K562 (cell line): ENCODE measurements at regions not wholly inside any gene's neighbourhood (a gene's known extent, or its start where the extent isn't known, plus 50 kb on each side); places are given as distances from the start of the nearest gene placed in this dataset.

Experiments used
- CEBPB ChIP-seq: fragments of 450-650 bp; IDR thresholded peaks from 2 replicates; pipeline ENCODE4 v1.6.1; 2016; ENCODE audit warnings: missing genetic modification characterization, missing compliant biosample characterization
- DDX20 ChIP-seq: fragments of 450-650 bp; IDR thresholded peaks from 2 replicates; pipeline ENCODE4 v1.6.1; 2016; ENCODE audit warnings: missing genetic modification characterization, low read depth, mild to moderate bottlenecking, missing compliant biosample characterization, moderate library complexity
- FOXK2 ChIP-seq, 2 experiments: fragments of 450-650 bp; IDR thresholded peaks in 1 of 2; conservative IDR thresholded peaks in 1 of 2; 2 replicates each; pipeline ENCODE4 v1.6.1; 2016; ENCODE audit warnings: low read depth in 2 of 2, mild to moderate bottlenecking in 1 of 2
- KLF13 ChIP-seq: fragments of 450-650 bp; IDR thresholded peaks from 2 replicates; pipeline ENCODE4 v1.6.1; 2016; ENCODE audit warnings: missing genetic modification characterization, low read depth, mild to moderate bottlenecking, missing compliant biosample characterization, moderate library complexity, borderline replicate concordance
- TGIF2 ChIP-seq: sonication (generic); formaldehyde crosslinking; IDR thresholded peaks from 2 replicates; pipeline ENCODE4 v1.8.1; 2022; ENCODE audit warnings: mild to moderate bottlenecking, missing genetic modification reagents, moderate library complexity
- TF ChIP-seq, protein P1 (sequence below): fragments of 450-650 bp; IDR thresholded peaks from 2 replicates; pipeline ENCODE4 v1.6.1; 2016; ENCODE audit warnings: mild to moderate bottlenecking, moderate library complexity

DNA sequence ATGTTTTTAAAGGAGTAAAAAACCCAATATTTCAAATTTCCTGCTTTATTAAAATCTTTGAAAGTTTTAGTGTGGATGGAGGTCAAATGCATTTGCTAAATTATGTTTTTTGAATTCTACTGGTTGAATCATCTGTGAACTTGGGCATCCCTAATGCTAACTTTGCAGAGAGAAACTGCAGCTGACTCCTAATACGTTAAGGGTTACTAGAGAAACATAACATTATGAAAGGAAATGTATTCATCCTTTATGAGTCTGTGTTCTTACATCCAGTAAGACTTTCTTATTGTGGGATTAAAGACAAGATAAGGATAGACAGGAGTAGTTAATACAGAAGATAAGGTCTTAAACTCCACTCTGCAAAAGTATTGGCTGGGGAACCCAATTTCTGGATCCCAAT lies 140.6 kb downstream of the FAM124B start (continued):
- TF ChIP-seq, protein P1, sequence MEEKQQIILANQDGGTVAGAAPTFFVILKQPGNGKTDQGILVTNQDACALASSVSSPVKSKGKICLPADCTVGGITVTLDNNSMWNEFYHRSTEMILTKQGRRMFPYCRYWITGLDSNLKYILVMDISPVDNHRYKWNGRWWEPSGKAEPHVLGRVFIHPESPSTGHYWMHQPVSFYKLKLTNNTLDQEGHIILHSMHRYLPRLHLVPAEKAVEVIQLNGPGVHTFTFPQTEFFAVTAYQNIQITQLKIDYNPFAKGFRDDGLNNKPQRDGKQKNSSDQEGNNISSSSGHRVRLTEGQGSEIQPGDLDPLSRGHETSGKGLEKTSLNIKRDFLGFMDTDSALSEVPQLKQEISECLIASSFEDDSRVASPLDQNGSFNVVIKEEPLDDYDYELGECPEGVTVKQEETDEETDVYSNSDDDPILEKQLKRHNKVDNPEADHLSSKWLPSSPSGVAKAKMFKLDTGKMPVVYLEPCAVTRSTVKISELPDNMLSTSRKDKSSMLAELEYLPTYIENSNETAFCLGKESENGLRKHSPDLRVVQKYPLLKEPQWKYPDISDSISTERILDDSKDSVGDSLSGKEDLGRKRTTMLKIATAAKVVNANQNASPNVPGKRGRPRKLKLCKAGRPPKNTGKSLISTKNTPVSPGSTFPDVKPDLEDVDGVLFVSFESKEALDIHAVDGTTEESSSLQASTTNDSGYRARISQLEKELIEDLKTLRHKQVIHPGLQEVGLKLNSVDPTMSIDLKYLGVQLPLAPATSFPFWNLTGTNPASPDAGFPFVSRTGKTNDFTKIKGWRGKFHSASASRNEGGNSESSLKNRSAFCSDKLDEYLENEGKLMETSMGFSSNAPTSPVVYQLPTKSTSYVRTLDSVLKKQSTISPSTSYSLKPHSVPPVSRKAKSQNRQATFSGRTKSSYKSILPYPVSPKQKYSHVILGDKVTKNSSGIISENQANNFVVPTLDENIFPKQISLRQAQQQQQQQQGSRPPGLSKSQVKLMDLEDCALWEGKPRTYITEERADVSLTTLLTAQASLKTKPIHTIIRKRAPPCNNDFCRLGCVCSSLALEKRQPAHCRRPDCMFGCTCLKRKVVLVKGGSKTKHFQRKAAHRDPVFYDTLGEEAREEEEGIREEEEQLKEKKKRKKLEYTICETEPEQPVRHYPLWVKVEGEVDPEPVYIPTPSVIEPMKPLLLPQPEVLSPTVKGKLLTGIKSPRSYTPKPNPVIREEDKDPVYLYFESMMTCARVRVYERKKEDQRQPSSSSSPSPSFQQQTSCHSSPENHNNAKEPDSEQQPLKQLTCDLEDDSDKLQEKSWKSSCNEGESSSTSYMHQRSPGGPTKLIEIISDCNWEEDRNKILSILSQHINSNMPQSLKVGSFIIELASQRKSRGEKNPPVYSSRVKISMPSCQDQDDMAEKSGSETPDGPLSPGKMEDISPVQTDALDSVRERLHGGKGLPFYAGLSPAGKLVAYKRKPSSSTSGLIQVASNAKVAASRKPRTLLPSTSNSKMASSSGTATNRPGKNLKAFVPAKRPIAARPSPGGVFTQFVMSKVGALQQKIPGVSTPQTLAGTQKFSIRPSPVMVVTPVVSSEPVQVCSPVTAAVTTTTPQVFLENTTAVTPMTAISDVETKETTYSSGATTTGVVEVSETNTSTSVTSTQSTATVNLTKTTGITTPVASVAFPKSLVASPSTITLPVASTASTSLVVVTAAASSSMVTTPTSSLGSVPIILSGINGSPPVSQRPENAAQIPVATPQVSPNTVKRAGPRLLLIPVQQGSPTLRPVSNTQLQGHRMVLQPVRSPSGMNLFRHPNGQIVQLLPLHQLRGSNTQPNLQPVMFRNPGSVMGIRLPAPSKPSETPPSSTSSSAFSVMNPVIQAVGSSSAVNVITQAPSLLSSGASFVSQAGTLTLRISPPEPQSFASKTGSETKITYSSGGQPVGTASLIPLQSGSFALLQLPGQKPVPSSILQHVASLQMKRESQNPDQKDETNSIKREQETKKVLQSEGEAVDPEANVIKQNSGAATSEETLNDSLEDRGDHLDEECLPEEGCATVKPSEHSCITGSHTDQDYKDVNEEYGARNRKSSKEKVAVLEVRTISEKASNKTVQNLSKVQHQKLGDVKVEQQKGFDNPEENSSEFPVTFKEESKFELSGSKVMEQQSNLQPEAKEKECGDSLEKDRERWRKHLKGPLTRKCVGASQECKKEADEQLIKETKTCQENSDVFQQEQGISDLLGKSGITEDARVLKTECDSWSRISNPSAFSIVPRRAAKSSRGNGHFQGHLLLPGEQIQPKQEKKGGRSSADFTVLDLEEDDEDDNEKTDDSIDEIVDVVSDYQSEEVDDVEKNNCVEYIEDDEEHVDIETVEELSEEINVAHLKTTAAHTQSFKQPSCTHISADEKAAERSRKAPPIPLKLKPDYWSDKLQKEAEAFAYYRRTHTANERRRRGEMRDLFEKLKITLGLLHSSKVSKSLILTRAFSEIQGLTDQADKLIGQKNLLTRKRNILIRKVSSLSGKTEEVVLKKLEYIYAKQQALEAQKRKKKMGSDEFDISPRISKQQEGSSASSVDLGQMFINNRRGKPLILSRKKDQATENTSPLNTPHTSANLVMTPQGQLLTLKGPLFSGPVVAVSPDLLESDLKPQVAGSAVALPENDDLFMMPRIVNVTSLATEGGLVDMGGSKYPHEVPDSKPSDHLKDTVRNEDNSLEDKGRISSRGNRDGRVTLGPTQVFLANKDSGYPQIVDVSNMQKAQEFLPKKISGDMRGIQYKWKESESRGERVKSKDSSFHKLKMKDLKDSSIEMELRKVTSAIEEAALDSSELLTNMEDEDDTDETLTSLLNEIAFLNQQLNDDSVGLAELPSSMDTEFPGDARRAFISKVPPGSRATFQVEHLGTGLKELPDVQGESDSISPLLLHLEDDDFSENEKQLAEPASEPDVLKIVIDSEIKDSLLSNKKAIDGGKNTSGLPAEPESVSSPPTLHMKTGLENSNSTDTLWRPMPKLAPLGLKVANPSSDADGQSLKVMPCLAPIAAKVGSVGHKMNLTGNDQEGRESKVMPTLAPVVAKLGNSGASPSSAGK: no peak
- TF ChIP-seq DDX20 (tag): no peak
- TF ChIP-seq TGIF2 (CRISPR knock-in tag): no peak
- no peak for TF ChIP-seq KLF13 (tag)
- TF ChIP-seq FOXK2 (conservative IDR thresholded peaks at IDR 0.05 in 1 of 2, IDR thresholded peaks at IDR 0.05 in 1 of 2; ENCODE audit: low read depth in 2 of 2): no peak
- no peak for TF ChIP-seq CEBPB
